ENCODE measurements at regions not wholly inside any gene's neighbourhood (a gene's known extent, or its start where the extent isn't known, plus 50 kb on each side); places are given as distances from the start of the nearest gene placed in this dataset.
"Not testable (repeated sequence)": the region's sequence is repeated elsewhere in the genome, so short reads cannot be mapped to it uniquely, and the experiment has no call there.

GRCh38 chr13:24968416-24968815 lies 127.5 kb upstream of the PABPC3 start:
- TF ChIP-seq CTCF (conservative IDR thresholded peaks at IDR 0.05 in 1 of 2, IDR thresholded peaks at IDR 0.05 in 1 of 2; ENCODE audit: extremely low read depth in 1 of 2, insufficient read depth in 1 of 2, low read depth in 1 of 2, low read length in 2 of 2), result peak; percentile 9 to 45
- not testable (repeated sequence) for TF ChIP-seq EZH2 (IDR thresholded peaks at IDR 0.05; ENCODE audit: borderline replicate concordance, low read length)

Measured in mammary epithelial cell (primary cell).